ENCODE measurements at regions not wholly inside any gene's neighbourhood (a gene's known extent, or its start where the extent isn't known, plus 50 kb on each side); places are given as distances from the start of the nearest gene placed in this dataset.

GRCh38 chr15:91491101-91491950, 362.2 kb upstream of the SLCO3A1 start:
- Mint-ChIP-seq H3K27me3 (ENCODE audit: unreplicated experiment) (peaks cover 10% of the 10 kb centered on the region), H3K36me3 (ENCODE audit: unreplicated experiment) (no peaks in the 10 kb centered on the region), H3K4me3 (ENCODE audit: unreplicated experiment) (no peak overlapping the region), H3K9me3 (ENCODE audit: unreplicated experiment) (no peaks in the 10 kb centered on the region), H3K27ac (ENCODE audit: unreplicated experiment) (no peak overlapping the region), H3K4me1 (ENCODE audit: unreplicated experiment) (no peaks in the 10 kb centered on the region)
- DNase-seq (ENCODE audit: extremely low spot score, unreplicated experiment): no peak
- no peak for TF ChIP-seq CTCF (IDR thresholded peaks at IDR 0.05)

- TF ChIP-seq CTCF (IDR thresholded peaks at IDR 0.05): no peak
- Mint-ChIP-seq H3K4me3 (ENCODE audit: unreplicated experiment) (no peak overlapping the region), H3K4me1 (ENCODE audit: unreplicated experiment) (no peaks in the 10 kb centered on the region), H3K27me3 (ENCODE audit: unreplicated experiment) (peaks cover 30% of the 10 kb centered on the region), H3K27ac (ENCODE audit: unreplicated experiment) (no peak overlapping the region), H3K36me3 (ENCODE audit: unreplicated experiment) (no peaks in the 10 kb centered on the region), H3K9me3 (ENCODE audit: unreplicated experiment) (no peaks in the 10 kb centered on the region)
- no peak for DNase-seq (ENCODE audit: extremely low spot score, unreplicated experiment)
These were observed 356.5 kb upstream of the SLCO3A1 start for GRCh38 chr15:91496754-91497691.

GRCh38 chr15:91498046-91498748, 355.3 kb upstream of the SLCO3A1 start:
- DNase-seq (ENCODE audit: extremely low spot score, unreplicated experiment): no peak
- Mint-ChIP-seq H3K4me3 (ENCODE audit: unreplicated experiment) (no peak overlapping the region), H3K36me3 (ENCODE audit: unreplicated experiment) (no peaks in the 10 kb centered on the region), H3K27me3 (ENCODE audit: unreplicated experiment) (peaks cover 28% of the 10 kb centered on the region), H3K4me1 (ENCODE audit: unreplicated experiment) (no peaks in the 10 kb centered on the region), H3K9me3 (ENCODE audit: unreplicated experiment) (no peaks in the 10 kb centered on the region), H3K27ac (ENCODE audit: unreplicated experiment) (no peak overlapping the region)
- no peak for TF ChIP-seq CTCF (IDR thresholded peaks at IDR 0.05)

- Mint-ChIP-seq H3K36me3 (ENCODE audit: unreplicated experiment) (no peaks in the 10 kb centered on the region), H3K27ac (ENCODE audit: unreplicated experiment) (no peak overlapping the region), H3K4me1 (ENCODE audit: unreplicated experiment) (no peaks in the 10 kb centered on the region), H3K27me3 (ENCODE audit: unreplicated experiment) (peaks cover 28% of the 10 kb centered on the region), H3K9me3 (ENCODE audit: unreplicated experiment) (no peaks in the 10 kb centered on the region), H3K4me3 (ENCODE audit: unreplicated experiment) (no peak overlapping the region)
- DNase-seq (ENCODE audit: extremely low spot score, unreplicated experiment): no peak
- TF ChIP-seq CTCF (IDR thresholded peaks at IDR 0.05): no peak
These were observed 354.8 kb upstream of the SLCO3A1 start for GRCh38 chr15:91498749-91499062.
